ENCODE measurements at regions not wholly inside any gene's neighbourhood (a gene's known extent, or its start where the extent isn't known, plus 50 kb on each side); places are given as distances from the start of the nearest gene placed in this dataset.
"Not testable (repeated sequence)": the region's sequence is repeated elsewhere in the genome, so short reads cannot be mapped to it uniquely, and the experiment has no call there.

DNA sequence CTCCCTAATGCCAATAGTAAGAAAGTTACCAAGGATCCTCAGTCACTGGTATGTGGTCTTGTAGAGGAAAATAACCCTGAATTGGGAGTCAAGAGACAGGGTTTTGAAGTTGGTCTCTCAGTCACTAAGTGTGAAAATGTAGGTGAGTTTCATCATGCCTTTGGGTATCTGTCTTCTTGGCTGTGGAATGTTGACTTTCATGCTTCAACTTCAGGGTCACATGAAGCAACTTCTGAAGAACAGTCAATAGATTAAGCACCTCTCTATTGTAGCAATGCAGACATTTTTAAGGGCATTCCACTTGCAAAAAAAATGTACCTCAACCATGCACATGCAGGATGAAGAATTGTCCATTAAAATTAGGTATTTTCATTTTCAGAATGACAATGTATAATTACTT is 194.6 kb downstream of the CSNK1G3 start:
- no peaks in the 10 kb centered on the region for H3K27me3 Mint-ChIP-seq
- no peaks in the 10 kb centered on the region for H3K4me1 Mint-ChIP-seq
- H3K9me3 Mint-ChIP-seq = no peaks in the 10 kb centered on the region
- no peak overlapping the region for H3K27ac Mint-ChIP-seq
- no peaks in the 10 kb centered on the region for H3K36me3 Mint-ChIP-seq (ENCODE audit: low read depth)
- H3K4me3 Mint-ChIP-seq = no peak overlapping the region
- DNase-seq (no peak), ATAC-seq (no peak)

- Mint-ChIP-seq H3K9me3 (no peaks in the 10 kb centered on the region), H3K36me3 (ENCODE audit: low read depth) (no peaks in the 10 kb centered on the region), H3K27ac (no peak overlapping the region), H3K4me1 (no peaks in the 10 kb centered on the region), H3K27me3 (no peaks in the 10 kb centered on the region), H3K4me3 (no peak overlapping the region)
- DNase-seq (no peak), ATAC-seq (no peak)
These were observed 193.8 kb downstream of the CSNK1G3 start for GRCh38 chr5:123705741-123706140.

DNA sequence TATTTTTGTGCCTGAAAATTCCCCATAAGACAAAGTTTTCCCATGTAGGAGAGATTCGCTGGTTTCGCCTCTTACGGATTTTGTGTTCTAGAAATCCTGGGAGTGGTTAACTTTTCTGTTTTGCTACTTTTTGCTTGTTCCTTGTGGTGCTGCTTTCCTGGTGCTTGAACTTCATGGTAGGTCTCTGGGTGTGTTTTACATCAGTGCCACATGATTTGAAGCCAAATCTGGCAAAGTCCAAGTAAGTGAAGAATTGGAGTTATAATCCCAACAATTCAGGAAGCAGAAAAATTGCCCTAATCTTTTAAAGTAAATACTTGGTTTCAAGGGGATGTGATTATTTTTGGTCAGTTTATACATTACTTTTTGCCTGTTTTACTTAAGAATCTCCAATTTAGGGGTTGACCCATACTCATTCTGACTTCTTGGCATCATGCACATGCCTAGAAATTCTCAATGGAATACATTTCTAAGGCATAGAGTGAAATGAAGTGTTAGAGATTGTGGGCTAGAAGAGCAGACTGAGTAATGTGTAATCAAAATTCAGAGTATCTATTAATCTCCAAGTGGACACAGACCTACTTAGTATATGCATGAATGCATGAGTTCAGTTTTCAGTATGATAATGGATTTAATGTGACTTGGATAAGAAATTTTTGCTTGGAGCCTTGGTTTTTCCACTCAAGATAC is 189.7 kb downstream of the CSNK1G3 start:
- H3K27me3 Mint-ChIP-seq = no peaks in the 10 kb centered on the region
- DNase-seq = no peak
- H3K4me3 Mint-ChIP-seq = no peak overlapping the region
- H3K9me3 Mint-ChIP-seq = peaks cover 4% of the 10 kb centered on the region
- H3K27ac Mint-ChIP-seq = no peak overlapping the region
- H3K36me3 Mint-ChIP-seq (ENCODE audit: low read depth) = no peaks in the 10 kb centered on the region
- no peak for ATAC-seq
- H3K4me1 Mint-ChIP-seq = no peaks in the 10 kb centered on the region

- Mint-ChIP-seq H3K4me3 (no peak overlapping the region), H3K27ac (no peak overlapping the region), H3K27me3 (no peaks in the 10 kb centered on the region), H3K4me1 (no peaks in the 10 kb centered on the region), H3K9me3 (peaks cover 4% of the 10 kb centered on the region), H3K36me3 (ENCODE audit: low read depth) (no peaks in the 10 kb centered on the region)
- ATAC-seq (no peak), DNase-seq (no peak)
These were observed 188.8 kb downstream of the CSNK1G3 start for GRCh38 chr5:123700624-123701287.

- Mint-ChIP-seq H3K27me3 (no peaks in the 10 kb centered on the region), H3K27ac (no peak overlapping the region), H3K4me3 (no peak overlapping the region), H3K9me3 (peaks cover 4% of the 10 kb centered on the region), H3K36me3 (ENCODE audit: low read depth) (no peaks in the 10 kb centered on the region), H3K4me1 (no peaks in the 10 kb centered on the region)
- ATAC-seq (no peak), DNase-seq (no peak)
These were observed 187.6 kb downstream of the CSNK1G3 start for GRCh38 chr5:123699571-123699970.

- not testable (repeated sequence) for ATAC-seq; H3K36me3 Mint-ChIP-seq (ENCODE audit: low read depth); H3K27me3 Mint-ChIP-seq; H3K9me3 Mint-ChIP-seq; DNase-seq; H3K4me3 Mint-ChIP-seq; H3K4me1 Mint-ChIP-seq; H3K27ac Mint-ChIP-seq
These were observed 187.0 kb downstream of the CSNK1G3 start for GRCh38 chr5:123698937-123699336.

- DNase-seq (no peak), ATAC-seq (no peak)
- H3K9me3 Mint-ChIP-seq = peaks cover 4% of the 10 kb centered on the region
- H3K27me3 Mint-ChIP-seq = no peaks in the 10 kb centered on the region
- H3K4me1 Mint-ChIP-seq = no peaks in the 10 kb centered on the region
- H3K36me3 Mint-ChIP-seq (ENCODE audit: low read depth) = no peaks in the 10 kb centered on the region
- H3K4me3 Mint-ChIP-seq = no peak overlapping the region
- H3K27ac Mint-ChIP-seq = no peak overlapping the region
These were observed 185.0 kb downstream of the CSNK1G3 start for GRCh38 chr5:123696921-123697341.

DNA sequence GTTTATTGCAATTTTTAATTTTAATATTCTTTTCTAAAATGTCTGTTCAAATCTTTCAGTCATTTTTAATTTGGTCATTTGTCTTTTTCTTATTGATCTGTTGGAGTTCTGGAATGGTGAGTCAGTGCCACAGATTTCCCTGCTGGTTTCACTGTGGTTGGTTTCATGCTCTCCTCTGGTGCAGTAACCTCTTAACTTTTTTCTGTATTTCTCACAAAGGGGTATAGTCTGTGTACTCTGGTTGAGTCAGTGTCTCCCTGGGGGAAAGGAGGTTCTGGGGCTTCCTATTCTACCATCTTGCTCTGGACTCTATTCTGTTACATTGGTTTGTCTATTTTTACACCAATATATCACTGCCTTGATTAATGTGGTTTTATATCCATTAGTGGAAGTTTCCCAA is 178.8 kb downstream of the CSNK1G3 start:
- H3K9me3 Mint-ChIP-seq = peaks cover 8% of the 10 kb centered on the region
- no peaks in the 10 kb centered on the region for H3K27me3 Mint-ChIP-seq
- no peak overlapping the region for H3K27ac Mint-ChIP-seq
- H3K36me3 Mint-ChIP-seq (ENCODE audit: low read depth) = no peaks in the 10 kb centered on the region
- no peak for DNase-seq
- ATAC-seq = no peak
- no peaks in the 10 kb centered on the region for H3K4me1 Mint-ChIP-seq
- H3K4me3 Mint-ChIP-seq = no peak overlapping the region

GRCh38 chr5:123681061-123681460 is 169.1 kb downstream of the CSNK1G3 start:
- Mint-ChIP-seq H3K36me3 (ENCODE audit: low read depth) (peaks cover 5% of the 10 kb centered on the region), H3K27me3 (peaks cover 5% of the 10 kb centered on the region), H3K4me1 (no peaks in the 10 kb centered on the region), H3K9me3 (peaks cover 19% of the 10 kb centered on the region), H3K27ac (no peak overlapping the region), H3K4me3 (no peak overlapping the region)
- no peak for DNase-seq
- ATAC-seq = no peak

DNA sequence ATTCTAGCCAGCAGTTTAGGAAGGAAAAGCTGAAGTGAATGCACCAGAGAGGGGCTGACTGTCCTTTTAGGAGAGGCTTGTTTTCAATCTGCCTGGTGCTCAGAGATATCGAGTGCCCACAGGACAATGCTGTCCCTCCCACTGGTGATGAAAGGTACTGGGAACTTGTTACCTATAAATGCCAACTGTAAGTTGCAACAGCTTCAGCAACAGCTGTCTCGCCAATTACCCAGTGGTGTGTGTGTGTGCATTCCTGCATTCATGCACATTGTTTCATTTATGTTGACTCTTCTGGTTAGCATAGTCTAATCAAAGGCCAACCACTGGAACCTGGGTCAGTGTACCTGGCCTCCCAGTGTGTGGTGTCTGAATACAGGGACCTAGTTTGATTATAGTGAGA is 161.1 kb downstream of the CSNK1G3 start:
- Mint-ChIP-seq H3K36me3 (ENCODE audit: low read depth) (no peaks in the 10 kb centered on the region), H3K4me1 (no peaks in the 10 kb centered on the region), H3K27ac (no peak overlapping the region), H3K4me3 (no peak overlapping the region), H3K27me3 (no peaks in the 10 kb centered on the region), H3K9me3 (no peaks in the 10 kb centered on the region)
- DNase-seq (no peak), ATAC-seq (no peak)

- Mint-ChIP-seq H3K27me3 (no peaks in the 10 kb centered on the region), H3K4me1 (no peaks in the 10 kb centered on the region), H3K36me3 (ENCODE audit: low read depth) (no peaks in the 10 kb centered on the region), H3K27ac (no peak overlapping the region), H3K9me3 (no peaks in the 10 kb centered on the region), H3K4me3 (no peak overlapping the region)
- ATAC-seq (no peak), DNase-seq (no peak)
These were observed 159.9 kb downstream of the CSNK1G3 start for GRCh38 chr5:123671711-123672456.

GRCh38 chr5:123671042-123671441 is 159.1 kb downstream of the CSNK1G3 start:
- peak; percentile 50 for DNase-seq
- Mint-ChIP-seq H3K36me3 (ENCODE audit: low read depth) (no peaks in the 10 kb centered on the region), H3K27ac (no peak overlapping the region), H3K27me3 (no peaks in the 10 kb centered on the region), H3K9me3 (no peaks in the 10 kb centered on the region), H3K4me1 (no peaks in the 10 kb centered on the region), H3K4me3 (no peak overlapping the region)
- ATAC-seq = no peak
